ENCODE measurements at regions not wholly inside any gene's neighbourhood (a gene's known extent, or its start where the extent isn't known, plus 50 kb on each side); places are given as distances from the start of the nearest gene placed in this dataset.

- POLR2A ChIA-PET = no interaction called here
- intact Hi-C loops (cut with DNase I, micrococcal nuclease) = no loop called here
Observed at GRCh38 chr11:22049276-22049675, 143.6 kb upstream of the ANO5 start.

GRCh38 chr11:22065472-22065871, 127.4 kb upstream of the ANO5 start:
- H3K27ac Mint-ChIP-seq = no peak overlapping the region
- H3K4me1 ChIP-seq (ENCODE audit: insufficient read depth, low read length) = no peaks in the 10 kb centered on the region
- H3K36me3 Mint-ChIP-seq (ENCODE audit: low read depth) = no peaks in the 10 kb centered on the region
- no peak overlapping the region for H3K27ac ChIP-seq (ENCODE audit: low read depth in 1 of 2, low read length in 2 of 2)
- H3K9me3 Mint-ChIP-seq = peaks cover 10% of the 10 kb centered on the region
- TF ChIP-seq CTCF (IDR thresholded peaks at IDR 0.05) = no peak
- POLR2A ChIA-PET = no interaction called here
- intact Hi-C loops (cut with DNase I, micrococcal nuclease) = no loop called here
- no peaks in the 10 kb centered on the region for H3K9me3 ChIP-seq (ENCODE audit: control insufficient read depth in 1 of 2, insufficient read depth in 1 of 2, low read length in 2 of 2)
- ATAC-seq (ENCODE audit: poor library complexity) (no peak), DNase-seq (no peak)
- no peaks in the 10 kb centered on the region for H3K36me3 ChIP-seq (ENCODE audit: insufficient read depth, low read length)
- H3K27me3 Mint-ChIP-seq = no peaks in the 10 kb centered on the region
- H3K4me3 Mint-ChIP-seq = no peak overlapping the region
- CTCF ChIA-PET = no interaction called here
- H3K27me3 ChIP-seq (ENCODE audit: control insufficient read depth in 1 of 2, insufficient read depth in 2 of 2, low read length in 2 of 2) = no peaks in the 10 kb centered on the region
- no peaks in the 10 kb centered on the region for H3K4me1 Mint-ChIP-seq (ENCODE audit: low read depth)
- H3K4me3 ChIP-seq (ENCODE audit: low read length) = no peak overlapping the region

More at GRCh38 chr11:22049276-22049675, 143.6 kb upstream of the ANO5 start:
- Mint-ChIP-seq H3K4me1 (ENCODE audit: low read depth) (no peaks in the 10 kb centered on the region), H3K36me3 (ENCODE audit: low read depth) (no peaks in the 10 kb centered on the region), H3K4me3 (no peak overlapping the region), H3K27me3 (no peaks in the 10 kb centered on the region), H3K27ac (no peak overlapping the region), H3K9me3 (peaks cover 6% of the 10 kb centered on the region)
- Histone ChIP-seq H3K27me3 (ENCODE audit: control insufficient read depth in 1 of 2, insufficient read depth in 2 of 2, low read length in 2 of 2) (no peaks in the 10 kb centered on the region), H3K4me1 (ENCODE audit: insufficient read depth, low read length) (no peaks in the 10 kb centered on the region), H3K27ac (ENCODE audit: low read depth in 1 of 2, low read length in 2 of 2) (no peak overlapping the region), H3K36me3 (ENCODE audit: insufficient read depth, low read length) (no peaks in the 10 kb centered on the region), H3K9me3 (ENCODE audit: control insufficient read depth in 1 of 2, insufficient read depth in 1 of 2, low read length in 2 of 2) (peaks cover 0 to under 1% of the 10 kb centered on the region in 2 experiments), H3K4me3 (ENCODE audit: low read length) (no peak overlapping the region)
- DNase-seq (no peak), ATAC-seq (ENCODE audit: poor library complexity) (no peak)
- CTCF ChIA-PET = no interaction called here
- no peak for TF ChIP-seq CTCF (IDR thresholded peaks at IDR 0.05)

- DNase-seq (no peak), ATAC-seq (ENCODE audit: poor library complexity) (no peak)
- H3K4me1 ChIP-seq (ENCODE audit: insufficient read depth, low read length) = no peaks in the 10 kb centered on the region
- H3K27me3 Mint-ChIP-seq = no peaks in the 10 kb centered on the region
- no peaks in the 10 kb centered on the region for H3K36me3 Mint-ChIP-seq (ENCODE audit: low read depth)
- no peaks in the 10 kb centered on the region for H3K4me1 Mint-ChIP-seq (ENCODE audit: low read depth)
- H3K36me3 ChIP-seq (ENCODE audit: insufficient read depth, low read length) = no peaks in the 10 kb centered on the region
- TF ChIP-seq CTCF (IDR thresholded peaks at IDR 0.05) = no peak
- H3K27me3 ChIP-seq (ENCODE audit: control insufficient read depth in 1 of 2, insufficient read depth in 2 of 2, low read length in 2 of 2) = no peaks in the 10 kb centered on the region
- peaks cover 13% of the 10 kb centered on the region for H3K9me3 Mint-ChIP-seq
- POLR2A ChIA-PET = no interaction called here
- H3K4me3 Mint-ChIP-seq = no peak overlapping the region
- CTCF ChIA-PET = no interaction called here
- intact Hi-C loops (cut with DNase I, micrococcal nuclease) = no loop called here
- no peak overlapping the region for H3K4me3 ChIP-seq (ENCODE audit: low read length)
- no peaks in the 10 kb centered on the region for H3K9me3 ChIP-seq (ENCODE audit: control insufficient read depth in 1 of 2, insufficient read depth in 1 of 2, low read length in 2 of 2)
- H3K27ac Mint-ChIP-seq = no peak overlapping the region
- H3K27ac ChIP-seq (ENCODE audit: low read depth in 1 of 2, low read length in 2 of 2) = no peak overlapping the region
Observed at GRCh38 chr11:22069844-22070243, 123.0 kb upstream of the ANO5 start.

Measured in CD4-positive, alpha-beta T cell (primary cell).